ENCODE measurements at regions not wholly inside any gene's neighbourhood (a gene's known extent, or its start where the extent isn't known, plus 50 kb on each side); places are given as distances from the start of the nearest gene placed in this dataset.

DNA sequence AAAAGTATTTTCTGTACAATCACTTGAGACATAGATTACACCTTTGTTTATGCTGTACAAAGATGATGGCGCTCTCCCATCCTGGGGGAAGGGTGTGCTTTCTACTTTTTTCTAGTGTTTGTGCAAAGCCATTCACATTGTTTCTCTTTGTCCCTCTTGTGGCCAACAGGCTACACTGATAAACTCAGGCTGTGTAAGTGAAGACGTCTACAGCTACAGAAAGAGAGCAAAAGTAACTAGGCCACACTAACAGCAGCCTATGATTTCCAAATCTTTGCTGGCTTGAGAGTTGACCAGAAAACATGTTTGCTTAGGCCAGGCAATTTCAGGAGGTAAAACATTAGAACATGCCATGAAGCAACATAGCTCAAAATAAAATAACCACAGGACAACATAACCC lies 75.1 kb downstream of the FOXB1 start:
- Histone ChIP-seq H3K4me3 (ENCODE audit: low read length) (no peak overlapping the region), H3K9me3 (ENCODE audit: control insufficient read depth, low read length) (no peaks in the 10 kb centered on the region), H3K27me3 (ENCODE audit: control insufficient read depth, insufficient read depth, low read length, poor library complexity, severe bottlenecking) (no peaks in the 10 kb centered on the region), H3K36me3 (ENCODE audit: control insufficient read depth, insufficient read depth, low read length) (no peaks in the 10 kb centered on the region), H3K9ac (ENCODE audit: extremely low read depth, low read length, poor library complexity, severe bottlenecking) (no peak overlapping the region), H3K27ac (ENCODE audit: low read depth, low read length) (no peak overlapping the region), H3K4me1 (ENCODE audit: control insufficient read depth, insufficient read depth, low read length) (no peaks in the 10 kb centered on the region)
- TF ChIP-seq, protein P1, sequence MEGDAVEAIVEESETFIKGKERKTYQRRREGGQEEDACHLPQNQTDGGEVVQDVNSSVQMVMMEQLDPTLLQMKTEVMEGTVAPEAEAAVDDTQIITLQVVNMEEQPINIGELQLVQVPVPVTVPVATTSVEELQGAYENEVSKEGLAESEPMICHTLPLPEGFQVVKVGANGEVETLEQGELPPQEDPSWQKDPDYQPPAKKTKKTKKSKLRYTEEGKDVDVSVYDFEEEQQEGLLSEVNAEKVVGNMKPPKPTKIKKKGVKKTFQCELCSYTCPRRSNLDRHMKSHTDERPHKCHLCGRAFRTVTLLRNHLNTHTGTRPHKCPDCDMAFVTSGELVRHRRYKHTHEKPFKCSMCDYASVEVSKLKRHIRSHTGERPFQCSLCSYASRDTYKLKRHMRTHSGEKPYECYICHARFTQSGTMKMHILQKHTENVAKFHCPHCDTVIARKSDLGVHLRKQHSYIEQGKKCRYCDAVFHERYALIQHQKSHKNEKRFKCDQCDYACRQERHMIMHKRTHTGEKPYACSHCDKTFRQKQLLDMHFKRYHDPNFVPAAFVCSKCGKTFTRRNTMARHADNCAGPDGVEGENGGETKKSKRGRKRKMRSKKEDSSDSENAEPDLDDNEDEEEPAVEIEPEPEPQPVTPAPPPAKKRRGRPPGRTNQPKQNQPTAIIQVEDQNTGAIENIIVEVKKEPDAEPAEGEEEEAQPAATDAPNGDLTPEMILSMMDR (conservative IDR thresholded peaks at IDR 0.05) = peak; percentile 79
- 77 to 86% methylated on average over 1 to 2 of the region's 2 CpGs for WGBS, 2 experiments (ENCODE audit: insufficient coverage in 1 of 2, insufficient read length in 1 of 2)
- H3K4me1 Mint-ChIP-seq = peaks cover 38% of the 10 kb centered on the region
- H3K9me3 Mint-ChIP-seq = no peaks in the 10 kb centered on the region
- no peak for DNase-seq
- H3K36me3 Mint-ChIP-seq (ENCODE audit: low read depth) = no peaks in the 10 kb centered on the region
- no peak overlapping the region for H3K27ac Mint-ChIP-seq
- H3K4me3 Mint-ChIP-seq = no peak overlapping the region
- H3K27me3 Mint-ChIP-seq (ENCODE audit: insufficient read depth) = peaks cover 4% of the 10 kb centered on the region

DNA sequence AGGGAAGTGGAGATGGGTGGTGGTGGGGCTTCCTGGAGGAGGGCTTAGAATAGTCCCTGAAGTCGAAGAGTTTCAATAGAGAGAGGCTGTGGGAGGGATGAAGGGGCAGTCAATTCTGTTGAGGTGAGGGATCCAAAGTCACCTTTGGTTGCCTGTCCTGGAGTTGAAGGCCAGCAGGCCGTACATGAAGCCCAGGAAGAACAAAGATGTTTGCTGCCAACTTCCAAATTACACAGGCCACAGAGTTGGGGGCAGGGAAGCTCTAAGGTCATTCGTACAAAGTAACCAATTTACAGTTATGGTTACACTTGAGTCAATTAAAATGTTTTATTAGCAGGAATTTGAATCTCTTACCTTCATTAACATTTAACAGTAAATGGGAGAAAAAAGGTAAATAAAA lies 77.9 kb downstream of the FOXB1 start:
- TF ChIP-seq, protein P1 (conservative IDR thresholded peaks at IDR 0.05) = no peak
- H3K4me1 Mint-ChIP-seq = peaks cover 17% of the 10 kb centered on the region
- no peaks in the 10 kb centered on the region for H3K36me3 Mint-ChIP-seq (ENCODE audit: low read depth)
- DNase-seq = no peak
- H3K4me3 Mint-ChIP-seq = no peak overlapping the region
- H3K4me3 ChIP-seq (ENCODE audit: low read length) = no peak overlapping the region
- H3K4me1 ChIP-seq (ENCODE audit: control insufficient read depth, insufficient read depth, low read length) = no peaks in the 10 kb centered on the region
- H3K27ac Mint-ChIP-seq = no peak overlapping the region
- H3K36me3 ChIP-seq (ENCODE audit: control insufficient read depth, insufficient read depth, low read length) = no peaks in the 10 kb centered on the region
- no peak overlapping the region for H3K9ac ChIP-seq (ENCODE audit: extremely low read depth, low read length, poor library complexity, severe bottlenecking)
- no peaks in the 10 kb centered on the region for H3K9me3 ChIP-seq (ENCODE audit: control insufficient read depth, low read length)
- no peaks in the 10 kb centered on the region for H3K9me3 Mint-ChIP-seq
- H3K27me3 Mint-ChIP-seq (ENCODE audit: insufficient read depth) = peaks cover 2% of the 10 kb centered on the region
- no peaks in the 10 kb centered on the region for H3K27me3 ChIP-seq (ENCODE audit: control insufficient read depth, insufficient read depth, low read length, poor library complexity, severe bottlenecking)
- 91% methylated on average over 3 of the region's 3 CpGs; no CpG with 5 or more reads in 1 of the 2 experiments for WGBS, 2 experiments (ENCODE audit: insufficient coverage in 1 of 2, insufficient read length in 1 of 2)
- no peak overlapping the region for H3K27ac ChIP-seq (ENCODE audit: low read depth, low read length)

DNA sequence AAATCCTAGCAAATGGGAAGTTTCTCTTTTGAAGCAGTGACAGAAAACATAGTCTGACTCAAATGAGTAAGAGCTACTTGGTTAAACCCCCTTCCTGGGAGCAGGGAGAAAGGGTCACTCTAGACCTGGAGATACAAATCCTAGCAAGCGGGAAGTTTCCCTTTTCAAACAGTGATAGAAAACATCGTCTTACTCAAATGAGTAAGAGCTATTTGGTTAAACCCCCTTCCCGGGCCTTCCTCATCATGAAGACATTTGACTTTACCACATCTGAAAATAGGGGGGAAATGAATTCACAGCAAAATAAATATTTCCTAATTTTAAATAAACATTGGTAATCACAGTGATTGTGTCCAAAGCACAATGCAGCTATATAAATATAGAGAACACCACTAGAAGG lies 79.2 kb downstream of the FOXB1 start:
- 95 to 100% methylated on average over 2 to 3 of the region's 3 CpGs for WGBS, 2 experiments (ENCODE audit: insufficient coverage in 1 of 2, insufficient read length in 1 of 2)
- H3K36me3 Mint-ChIP-seq (ENCODE audit: low read depth) = no peaks in the 10 kb centered on the region
- peaks cover 5% of the 10 kb centered on the region for H3K4me1 Mint-ChIP-seq
- no peak overlapping the region for H3K27ac Mint-ChIP-seq
- no peak overlapping the region for H3K4me3 Mint-ChIP-seq
- H3K4me1 ChIP-seq (ENCODE audit: control insufficient read depth, insufficient read depth, low read length) = no peaks in the 10 kb centered on the region
- no peak overlapping the region for H3K4me3 ChIP-seq (ENCODE audit: low read length)
- H3K9me3 ChIP-seq (ENCODE audit: control insufficient read depth, low read length) = no peaks in the 10 kb centered on the region
- H3K9me3 Mint-ChIP-seq = no peaks in the 10 kb centered on the region
- H3K27ac ChIP-seq (ENCODE audit: low read depth, low read length) = no peak overlapping the region
- no peaks in the 10 kb centered on the region for H3K36me3 ChIP-seq (ENCODE audit: control insufficient read depth, insufficient read depth, low read length)
- H3K9ac ChIP-seq (ENCODE audit: extremely low read depth, low read length, poor library complexity, severe bottlenecking) = no peak overlapping the region
- DNase-seq = no peak
- H3K27me3 ChIP-seq (ENCODE audit: control insufficient read depth, insufficient read depth, low read length, poor library complexity, severe bottlenecking) = no peaks in the 10 kb centered on the region
- peaks cover 10% of the 10 kb centered on the region for H3K27me3 Mint-ChIP-seq (ENCODE audit: insufficient read depth)
- TF ChIP-seq, protein P1 (conservative IDR thresholded peaks at IDR 0.05) = no peak
